ENCODE measurements at regions not wholly inside any gene's neighbourhood (a gene's known extent, or its start where the extent isn't known, plus 50 kb on each side); places are given as distances from the start of the nearest gene placed in this dataset.

GRCh38 chr3:8352475-8352874 is 149.1 kb upstream of the LMCD1 start:
- H3K79me2 ChIP-seq (replicated peaks; ENCODE audit: insufficient read depth, low read length): no peaks in the 10 kb centered on the region
- H3K9me3 ChIP-seq (ENCODE audit: low read length): no peaks in the 10 kb centered on the region
- H3K27ac ChIP-seq (ENCODE audit: low read length): no peak overlapping the region
- H2AFZ ChIP-seq (ENCODE audit: low read depth, low read length): no peak overlapping the region
- H3K27me3 ChIP-seq (ENCODE audit: insufficient read depth, low read depth, low read length): no peaks in the 10 kb centered on the region
- no peak overlapping the region for H3K4me2 ChIP-seq (ENCODE audit: low read length)
- H3K36me3 ChIP-seq (ENCODE audit: insufficient read depth, low read length): no peaks in the 10 kb centered on the region
- H3K9ac ChIP-seq (ENCODE audit: low read length): no peak overlapping the region
- no peaks in the 10 kb centered on the region for H3F3A ChIP-seq (ENCODE audit: insufficient read depth, low read length, poor library complexity, severe bottlenecking)
- H3K4me3 ChIP-seq (ENCODE audit: low read length): no peak overlapping the region
- H3K9me2 ChIP-seq (ENCODE audit: insufficient read depth, low read length): no peaks in the 10 kb centered on the region
- TF ChIP-seq POLR2AphosphoS5 (IDR thresholded peaks at IDR 0.05) (no peak), SMC3 (conservative IDR thresholded peaks at IDR 0.05; ENCODE audit: poor library complexity) (no peak), TAF1 (IDR thresholded peaks at IDR 0.05; ENCODE audit: low read depth) (no peak)
- H4K20me1 ChIP-seq (ENCODE audit: insufficient read depth): no peaks in the 10 kb centered on the region

- Histone ChIP-seq H3K27me3 (ENCODE audit: insufficient read depth, low read depth, low read length) (no peaks in the 10 kb centered on the region), H3K27ac (ENCODE audit: low read length) (no peak overlapping the region), H3K79me2 (replicated peaks; ENCODE audit: insufficient read depth, low read length) (no peaks in the 10 kb centered on the region), H3F3A (ENCODE audit: insufficient read depth, low read length, poor library complexity, severe bottlenecking) (no peaks in the 10 kb centered on the region), H4K20me1 (ENCODE audit: insufficient read depth) (no peaks in the 10 kb centered on the region), H3K9me2 (ENCODE audit: insufficient read depth, low read length) (no peaks in the 10 kb centered on the region), H3K9ac (ENCODE audit: low read length) (no peak overlapping the region), H3K4me3 (ENCODE audit: low read length) (no peak overlapping the region), H3K36me3 (ENCODE audit: insufficient read depth, low read length) (no peaks in the 10 kb centered on the region), H3K4me2 (ENCODE audit: low read length) (no peak overlapping the region), H2AFZ (ENCODE audit: low read depth, low read length) (no peak overlapping the region), H3K9me3 (ENCODE audit: low read length) (no peaks in the 10 kb centered on the region)
- no peak for TF ChIP-seq EP300 (conservative IDR thresholded peaks at IDR 0.05; ENCODE audit: poor library complexity, severe bottlenecking)
- TF ChIP-seq MXI1 (conservative IDR thresholded peaks at IDR 0.05; ENCODE audit: poor library complexity, severe bottlenecking): no peak
- TF ChIP-seq RAD21 (conservative IDR thresholded peaks at IDR 0.05): no peak
- TF ChIP-seq SMC3 (conservative IDR thresholded peaks at IDR 0.05; ENCODE audit: poor library complexity): no peak
- TF ChIP-seq POLR2AphosphoS5 (IDR thresholded peaks at IDR 0.05): no peak
- no peak for TF ChIP-seq REST (IDR thresholded peaks at IDR 0.05; ENCODE audit: borderline replicate concordance)
- no peak for TF ChIP-seq TAF1 (IDR thresholded peaks at IDR 0.05; ENCODE audit: low read depth)
- TF ChIP-seq EZH2 (IDR thresholded peaks at IDR 0.05; ENCODE audit: borderline replicate concordance, insufficient read depth, low read length, poor library complexity, severe bottlenecking): no peak
- TF ChIP-seq CTCF (IDR thresholded peaks at IDR 0.05; ENCODE audit: poor library complexity, severe bottlenecking): no peak
Measured at GRCh38 chr3:8353364-8353763, 148.3 kb upstream of the LMCD1 start.

- no peaks in the 10 kb centered on the region for H3K79me2 ChIP-seq (replicated peaks; ENCODE audit: insufficient read depth, low read length)
- H3K27ac ChIP-seq (ENCODE audit: low read length): no peak overlapping the region
- H3K36me3 ChIP-seq (ENCODE audit: insufficient read depth, low read length): no peaks in the 10 kb centered on the region
- no peak overlapping the region for H3K4me2 ChIP-seq (ENCODE audit: low read length)
- no peak for TF ChIP-seq EP300 (conservative IDR thresholded peaks at IDR 0.05; ENCODE audit: poor library complexity, severe bottlenecking)
- no peak for TF ChIP-seq REST (IDR thresholded peaks at IDR 0.05; ENCODE audit: borderline replicate concordance)
- TF ChIP-seq RAD21 (conservative IDR thresholded peaks at IDR 0.05): no peak
- TF ChIP-seq POLR2AphosphoS5 (IDR thresholded peaks at IDR 0.05): no peak
- TF ChIP-seq EZH2 (IDR thresholded peaks at IDR 0.05; ENCODE audit: borderline replicate concordance, insufficient read depth, low read length, poor library complexity, severe bottlenecking): no peak
- TF ChIP-seq SMC3 (conservative IDR thresholded peaks at IDR 0.05; ENCODE audit: poor library complexity): no peak
- TF ChIP-seq MXI1 (conservative IDR thresholded peaks at IDR 0.05; ENCODE audit: poor library complexity, severe bottlenecking): no peak
- no peak for TF ChIP-seq CTCF (IDR thresholded peaks at IDR 0.05; ENCODE audit: poor library complexity, severe bottlenecking)
- TF ChIP-seq TAF1 (IDR thresholded peaks at IDR 0.05; ENCODE audit: low read depth): no peak
- H3K9me3 ChIP-seq (ENCODE audit: low read length): no peaks in the 10 kb centered on the region
- H3K4me3 ChIP-seq (ENCODE audit: low read length): no peak overlapping the region
- H3K9me2 ChIP-seq (ENCODE audit: insufficient read depth, low read length): no peaks in the 10 kb centered on the region
- H2AFZ ChIP-seq (ENCODE audit: low read depth, low read length): no peak overlapping the region
- H3K27me3 ChIP-seq (ENCODE audit: insufficient read depth, low read depth, low read length): no peaks in the 10 kb centered on the region
- no peaks in the 10 kb centered on the region for H4K20me1 ChIP-seq (ENCODE audit: insufficient read depth)
- H3F3A ChIP-seq (ENCODE audit: insufficient read depth, low read length, poor library complexity, severe bottlenecking): no peaks in the 10 kb centered on the region
- no peak overlapping the region for H3K9ac ChIP-seq (ENCODE audit: low read length)
Measured at GRCh38 chr3:8355346-8355745, 146.3 kb upstream of the LMCD1 start.
